Fibroblast of lung (primary cell): ENCODE measurements at regions not wholly inside any gene's neighbourhood (a gene's known extent, or its start where the extent isn't known, plus 50 kb on each side); places are given as distances from the start of the nearest gene placed in this dataset.

Source experiments
- CTCF ChIP-seq, 2 donors: IDR thresholded peaks in 1 of 2; conservative IDR thresholded peaks in 1 of 2; 1 replicate in 1 of 2; 2 replicates in 1 of 2; pipeline ENCODE4 v1.5.1; 2011 to 2012; ENCODE audit warnings: low read length in 2 of 2, control low read depth in 1 of 2, inconsistent platforms in 1 of 2, low read depth in 1 of 2, mild to moderate bottlenecking in 1 of 2
- EZH2 ChIP-seq: IDR thresholded peaks from 2 replicates; pipeline ENCODE4 v1.5.1; 2012; ENCODE audit warnings: low read length, control low read depth, mild to moderate bottlenecking; ENCODE audit errors: missing control alignments

DNA sequence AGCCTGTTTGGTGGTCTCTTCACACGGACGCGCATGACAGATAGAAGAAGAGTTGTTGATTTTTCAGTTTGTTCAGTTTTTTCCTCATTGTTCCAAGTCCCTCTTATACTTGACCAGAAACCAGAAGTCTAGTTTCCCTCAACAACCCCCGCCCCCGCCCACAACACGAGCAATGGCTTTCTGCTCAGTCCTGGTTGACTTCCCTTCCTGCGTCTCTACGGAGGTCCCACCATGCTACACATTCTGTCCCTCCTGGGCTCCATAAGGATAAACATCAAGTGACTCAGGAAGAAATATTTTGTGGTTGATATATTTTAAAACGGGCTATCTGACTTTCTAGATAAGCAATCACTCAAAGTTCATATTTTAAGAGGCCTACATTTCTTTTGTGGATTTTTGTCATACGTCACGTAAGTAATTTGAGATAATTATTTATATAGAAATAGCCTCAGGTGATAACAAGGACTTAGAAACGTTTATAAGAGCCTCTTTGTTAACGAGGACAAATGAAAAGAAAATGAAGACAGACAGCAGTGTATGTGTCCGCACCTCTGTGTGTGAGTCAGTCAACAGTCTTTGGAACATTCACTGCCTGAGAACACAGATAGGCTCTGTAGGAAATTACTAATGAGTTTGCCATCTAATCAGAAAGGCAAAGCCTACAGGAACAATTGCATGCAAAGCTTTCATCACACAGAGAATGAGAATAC is 214.4 kb downstream of the RAP2A start:
- TF ChIP-seq CTCF (conservative IDR thresholded peaks at IDR 0.05 in 1 of 2, IDR thresholded peaks at IDR 0.05 in 1 of 2; ENCODE audit: low read depth in 1 of 2, low read length in 2 of 2) (no peak), EZH2 (no peak)
